ENCODE measurements at regions not wholly inside any gene's neighbourhood (a gene's known extent, or its start where the extent isn't known, plus 50 kb on each side); places are given as distances from the start of the nearest gene placed in this dataset.

DNA sequence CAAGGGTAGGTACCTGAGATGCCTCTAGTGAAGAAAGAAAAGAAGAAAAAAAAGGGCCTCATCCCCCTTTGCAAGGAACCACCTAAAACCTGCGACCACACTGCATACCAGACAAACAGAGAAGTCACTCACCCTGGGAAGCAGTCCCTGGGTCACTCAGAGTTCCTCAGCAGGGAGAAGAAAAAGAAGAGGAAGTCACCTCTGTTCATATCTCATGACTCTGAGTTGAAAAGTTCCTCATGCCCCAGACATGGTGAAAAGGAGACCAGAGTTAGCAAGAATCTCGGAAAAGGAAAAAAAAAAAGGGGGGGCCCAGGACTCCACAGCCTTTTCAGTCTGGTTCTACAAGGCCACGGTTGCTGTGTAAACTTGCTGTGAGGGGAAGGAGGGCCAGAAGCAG lies 478.4 kb upstream of the NRXN1 start:
- H3K4me1 Mint-ChIP-seq (ENCODE audit: low read depth), result no peaks in the 10 kb centered on the region

DNA sequence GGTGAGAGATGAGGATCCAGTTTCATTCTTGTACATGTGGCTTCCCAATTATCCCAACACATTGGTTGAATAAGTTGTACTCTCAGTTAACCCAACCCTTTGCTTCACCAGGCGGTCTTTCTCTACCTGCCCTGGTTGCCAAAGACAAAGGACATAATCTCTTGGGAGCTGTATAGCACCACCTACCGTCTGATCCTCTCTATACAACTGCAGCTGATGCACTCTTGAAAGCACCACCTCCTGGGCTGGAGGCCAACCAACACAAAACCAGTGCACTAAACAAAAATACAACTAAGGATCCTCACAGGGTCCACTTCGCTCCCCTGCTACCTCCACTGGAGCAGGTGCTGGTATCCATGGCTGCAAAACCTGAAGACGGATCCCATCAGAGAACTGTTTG lies 473.6 kb upstream of the NRXN1 start:
- H3K36me3 Mint-ChIP-seq (ENCODE audit: low read depth), result no peaks in the 10 kb centered on the region
- no peak overlapping the region for H3K4me3 Mint-ChIP-seq
- peaks cover 30% of the 10 kb centered on the region for H3K9me3 Mint-ChIP-seq
- DNase-seq (ENCODE audit: low spot score), result no peak
- H3K27ac Mint-ChIP-seq, result no peak overlapping the region
- H3K4me1 Mint-ChIP-seq (ENCODE audit: low read depth), result no peaks in the 10 kb centered on the region
- H3K27me3 Mint-ChIP-seq (ENCODE audit: low read depth), result no peaks in the 10 kb centered on the region

More for the DNA sequence above, 478.4 kb upstream of the NRXN1 start:
- Mint-ChIP-seq H3K4me3 (no peak overlapping the region), H3K9me3 (peaks cover 36% of the 10 kb centered on the region), H3K27me3 (ENCODE audit: low read depth) (no peaks in the 10 kb centered on the region), H3K36me3 (ENCODE audit: low read depth) (no peaks in the 10 kb centered on the region), H3K27ac (no peak overlapping the region)
- DNase-seq (ENCODE audit: low spot score), result no peak

DNA sequence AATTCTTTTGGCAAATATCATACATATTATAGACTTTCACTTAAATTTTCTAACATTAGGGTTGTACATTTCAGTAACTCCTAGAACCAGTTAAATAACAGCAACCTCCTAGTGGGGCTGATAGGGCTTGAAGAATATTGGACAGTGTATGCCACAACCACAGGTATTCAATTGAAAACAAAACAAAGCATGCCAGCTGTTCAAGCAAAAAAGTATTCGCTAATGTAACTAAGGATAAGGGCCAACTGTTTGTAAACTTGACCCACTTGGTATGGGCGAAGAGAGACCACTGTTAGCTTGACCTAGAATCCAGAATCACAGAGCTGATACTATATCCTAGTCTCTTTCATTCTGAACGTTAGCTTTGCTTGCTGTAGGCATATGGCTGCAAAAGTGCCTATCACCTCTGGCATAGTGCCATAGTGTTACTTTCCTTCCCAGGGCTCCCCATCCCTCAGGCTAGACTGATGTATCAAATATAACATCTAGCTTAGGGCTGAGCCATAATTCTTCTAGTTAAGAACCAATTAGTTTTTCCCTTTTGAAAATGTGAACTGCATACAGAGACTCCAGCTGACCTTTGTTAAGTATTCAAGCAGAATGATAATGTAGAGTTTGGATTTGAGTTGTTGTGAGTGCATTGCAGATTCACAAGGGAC lies 458.8 kb upstream of the NRXN1 start:
- Mint-ChIP-seq H3K27ac (no peak overlapping the region), H3K36me3 (ENCODE audit: low read depth) (no peaks in the 10 kb centered on the region), H3K4me3 (no peak overlapping the region), H3K4me1 (ENCODE audit: low read depth) (no peaks in the 10 kb centered on the region), H3K9me3 (peaks cover 46% of the 10 kb centered on the region), H3K27me3 (ENCODE audit: low read depth) (no peaks in the 10 kb centered on the region)
- no peak for DNase-seq (ENCODE audit: low spot score)

DNA sequence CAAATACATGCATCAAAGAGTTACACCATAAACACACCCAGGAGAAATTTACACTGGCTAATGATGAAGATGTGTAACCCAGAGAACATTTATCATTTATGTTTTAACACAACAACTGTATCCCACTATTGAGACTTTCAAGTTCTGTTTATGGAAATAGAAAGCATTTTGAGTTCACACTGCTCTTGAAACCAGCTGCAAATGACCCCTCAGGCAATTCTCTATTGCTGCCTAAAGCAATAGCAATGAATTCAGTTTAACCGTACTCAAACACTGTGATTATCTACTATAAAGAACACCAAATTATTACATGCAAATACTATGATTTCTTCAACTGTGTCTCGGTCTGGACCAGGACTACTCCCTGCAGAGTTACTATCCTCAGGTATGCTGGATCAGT lies 452.7 kb upstream of the NRXN1 start:
- Mint-ChIP-seq H3K4me1 (ENCODE audit: low read depth) (no peaks in the 10 kb centered on the region), H3K4me3 (no peak overlapping the region), H3K27me3 (ENCODE audit: low read depth) (no peaks in the 10 kb centered on the region), H3K27ac (no peak overlapping the region), H3K36me3 (ENCODE audit: low read depth) (no peaks in the 10 kb centered on the region), H3K9me3 (peaks cover 61% of the 10 kb centered on the region)
- DNase-seq (ENCODE audit: low spot score), result no peak

DNA sequence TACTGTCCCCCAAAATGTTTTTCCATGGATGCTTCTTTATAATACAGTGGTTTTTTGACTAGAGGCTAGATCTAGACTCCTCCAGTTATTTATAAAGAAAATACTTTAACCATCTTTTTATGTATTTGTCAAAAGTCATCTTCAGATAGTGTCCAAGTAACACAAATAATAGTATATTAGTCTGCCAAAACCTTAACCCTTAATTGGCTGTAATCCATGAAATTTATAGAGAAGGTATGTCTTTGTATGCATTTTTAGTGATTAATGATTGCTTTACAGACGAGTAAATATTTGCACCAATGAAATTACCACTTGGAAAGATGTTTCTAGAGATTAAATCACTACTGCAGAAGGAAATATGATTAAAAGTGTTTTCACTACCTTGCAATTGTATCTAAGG lies 451.8 kb upstream of the NRXN1 start:
- Mint-ChIP-seq H3K27ac (no peak overlapping the region), H3K9me3 (peaks cover 56% of the 10 kb centered on the region), H3K36me3 (ENCODE audit: low read depth) (no peaks in the 10 kb centered on the region), H3K4me1 (ENCODE audit: low read depth) (no peaks in the 10 kb centered on the region), H3K4me3 (no peak overlapping the region), H3K27me3 (ENCODE audit: low read depth) (no peaks in the 10 kb centered on the region)
- no peak for DNase-seq (ENCODE audit: low spot score)

DNA sequence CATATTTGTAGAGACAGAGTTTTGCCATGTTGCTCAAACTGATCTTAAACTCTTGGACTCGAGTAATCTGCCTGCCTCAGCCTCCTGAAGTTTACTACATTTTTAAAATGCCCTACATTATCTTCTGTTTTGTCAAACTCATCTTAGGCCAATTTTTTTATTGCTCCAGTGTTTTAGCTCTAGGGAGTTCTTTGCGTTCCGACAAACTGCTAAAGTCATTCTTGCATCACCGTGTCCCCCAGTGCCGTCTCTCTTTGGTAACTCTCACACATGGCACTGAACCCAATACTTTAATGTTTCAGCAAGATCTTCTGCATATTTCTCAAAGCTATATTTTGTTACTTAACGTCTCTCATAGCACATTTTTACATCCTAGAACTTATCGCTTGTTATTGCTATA lies 440.9 kb upstream of the NRXN1 start:
- Mint-ChIP-seq H3K36me3 (ENCODE audit: low read depth) (no peaks in the 10 kb centered on the region), H3K27me3 (ENCODE audit: low read depth) (no peaks in the 10 kb centered on the region), H3K4me3 (no peak overlapping the region), H3K27ac (no peak overlapping the region), H3K4me1 (ENCODE audit: low read depth) (no peaks in the 10 kb centered on the region), H3K9me3 (peaks cover 27% of the 10 kb centered on the region)
- no peak for DNase-seq (ENCODE audit: low spot score)

DNA sequence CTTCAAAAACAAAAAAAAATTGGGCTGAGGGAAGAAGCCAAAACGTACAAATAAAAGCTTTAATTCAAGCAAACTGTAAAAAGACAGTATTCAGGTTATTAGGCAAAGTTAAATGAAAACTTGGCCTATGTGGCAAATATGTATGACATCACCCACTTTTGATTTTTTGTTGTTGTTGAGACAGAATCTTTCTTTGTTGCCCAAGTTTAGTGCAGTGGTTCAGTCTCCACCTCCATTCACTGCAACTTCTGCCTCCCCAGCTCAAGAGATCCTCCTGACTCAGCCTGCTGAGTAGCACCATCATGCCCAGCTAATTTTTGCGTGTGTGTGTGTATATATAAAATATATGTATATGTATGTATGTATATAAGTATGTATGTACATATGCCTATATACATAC lies 440.4 kb upstream of the NRXN1 start:
- no peaks in the 10 kb centered on the region for H3K27me3 Mint-ChIP-seq (ENCODE audit: low read depth)
- H3K4me1 Mint-ChIP-seq (ENCODE audit: low read depth), result no peaks in the 10 kb centered on the region
- peaks cover 25% of the 10 kb centered on the region for H3K9me3 Mint-ChIP-seq
- DNase-seq (ENCODE audit: low spot score), result no peak
- no peaks in the 10 kb centered on the region for H3K36me3 Mint-ChIP-seq (ENCODE audit: low read depth)
- no peak overlapping the region for H3K4me3 Mint-ChIP-seq
- no peak overlapping the region for H3K27ac Mint-ChIP-seq

DNA sequence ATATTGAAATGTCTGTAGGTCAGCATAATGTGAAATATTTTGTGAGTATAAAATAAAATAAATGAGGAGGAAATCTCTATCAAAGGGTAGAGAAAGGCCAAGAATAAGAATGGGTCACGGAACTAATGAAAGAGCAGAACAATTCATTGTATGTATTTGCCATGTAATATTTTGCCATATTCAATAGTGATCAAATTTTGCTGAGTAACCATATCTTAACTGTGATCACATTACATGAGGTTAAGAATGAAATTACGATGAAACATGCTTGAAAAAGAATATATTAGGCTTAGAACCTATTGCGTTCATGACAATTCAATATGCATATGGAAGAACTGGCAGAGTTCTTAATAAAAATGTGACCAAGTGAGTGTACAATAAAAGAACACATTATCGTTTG lies 437.2 kb upstream of the NRXN1 start:
- no peaks in the 10 kb centered on the region for H3K4me1 Mint-ChIP-seq (ENCODE audit: low read depth)
- no peaks in the 10 kb centered on the region for H3K36me3 Mint-ChIP-seq (ENCODE audit: low read depth)
- no peak overlapping the region for H3K4me3 Mint-ChIP-seq
- H3K27ac Mint-ChIP-seq, result no peak overlapping the region
- no peaks in the 10 kb centered on the region for H3K27me3 Mint-ChIP-seq (ENCODE audit: low read depth)
- DNase-seq (ENCODE audit: low spot score), result no peak
- H3K9me3 Mint-ChIP-seq, result peaks cover 32% of the 10 kb centered on the region

DNA sequence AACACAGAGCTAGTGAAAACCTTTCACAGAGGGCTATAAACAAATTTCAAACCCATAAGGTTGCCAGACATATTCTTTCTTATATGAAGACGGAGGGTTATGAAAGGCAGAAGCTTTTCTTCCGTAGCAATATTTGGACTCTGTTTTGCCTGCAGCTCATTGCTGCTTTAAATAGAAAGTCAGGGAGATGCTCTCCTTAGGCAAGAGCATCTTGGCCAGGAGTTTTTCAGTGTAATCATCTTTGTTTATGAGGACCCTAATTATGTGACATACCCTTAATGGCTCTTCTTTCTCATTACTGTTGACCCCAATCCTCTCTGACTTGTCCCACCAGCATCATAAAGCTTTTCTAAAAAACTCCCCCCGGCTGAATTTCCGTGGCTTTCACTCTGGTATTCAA lies 433.4 kb upstream of the NRXN1 start:
- Mint-ChIP-seq H3K27me3 (ENCODE audit: low read depth) (no peaks in the 10 kb centered on the region), H3K27ac (no peak overlapping the region), H3K4me1 (ENCODE audit: low read depth) (no peaks in the 10 kb centered on the region)

DNA sequence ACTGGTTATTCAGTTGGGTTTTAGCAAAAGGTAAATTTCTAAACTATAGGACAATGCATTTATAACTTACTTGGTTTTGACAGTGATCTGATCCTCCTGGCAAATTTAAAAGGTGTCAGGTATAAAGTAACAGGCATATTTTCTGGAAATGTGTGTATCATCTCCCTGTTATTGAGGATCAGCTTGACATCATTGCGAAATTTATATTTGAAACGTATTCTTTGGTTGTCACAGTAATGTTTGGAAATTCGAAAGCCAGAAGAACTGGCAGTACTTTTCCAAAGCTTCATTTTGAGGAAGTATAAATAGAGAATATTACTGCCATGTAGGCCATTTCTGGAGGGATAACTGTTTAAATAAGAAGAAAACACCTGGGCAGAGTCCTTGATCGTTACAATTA lies 422.2 kb upstream of the NRXN1 start:
- Mint-ChIP-seq H3K27me3 (ENCODE audit: low read depth) (no peaks in the 10 kb centered on the region), H3K36me3 (ENCODE audit: low read depth) (no peaks in the 10 kb centered on the region), H3K27ac (no peak overlapping the region), H3K4me1 (ENCODE audit: low read depth) (no peaks in the 10 kb centered on the region), H3K4me3 (no peak overlapping the region), H3K9me3 (peaks cover 42% of the 10 kb centered on the region)
- DNase-seq (ENCODE audit: low spot score), result no peak

More for the DNA sequence above, 433.4 kb upstream of the NRXN1 start:
- no peaks in the 10 kb centered on the region for H3K36me3 Mint-ChIP-seq (ENCODE audit: low read depth)
- no peak for DNase-seq (ENCODE audit: low spot score)
- peaks cover 20% of the 10 kb centered on the region for H3K9me3 Mint-ChIP-seq
- H3K4me3 Mint-ChIP-seq, result no peak overlapping the region

DNA sequence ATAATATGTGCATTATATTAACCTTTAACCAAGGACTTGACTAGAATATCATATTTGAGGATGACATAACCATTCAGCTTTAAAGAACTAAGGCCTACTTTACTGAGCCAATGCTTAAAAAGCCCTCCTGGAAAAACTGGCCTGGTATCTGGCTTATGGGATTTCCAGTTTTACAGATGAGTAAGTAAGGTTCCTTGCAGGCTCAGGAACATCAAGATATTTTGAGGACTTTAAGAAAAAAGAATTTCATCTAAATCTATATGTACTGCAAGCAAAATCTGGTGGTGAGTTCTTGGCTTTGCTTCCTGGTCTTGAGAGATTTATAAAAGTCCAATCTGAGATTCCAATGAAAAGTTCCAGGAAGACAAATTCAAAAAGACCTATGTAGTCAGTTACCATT lies 417.0 kb upstream of the NRXN1 start:
- no peaks in the 10 kb centered on the region for H3K4me1 Mint-ChIP-seq (ENCODE audit: low read depth)
- H3K27me3 Mint-ChIP-seq (ENCODE audit: low read depth), result no peaks in the 10 kb centered on the region
- H3K36me3 Mint-ChIP-seq (ENCODE audit: low read depth), result no peaks in the 10 kb centered on the region
- no peak overlapping the region for H3K4me3 Mint-ChIP-seq
- DNase-seq (ENCODE audit: low spot score), result no peak
- H3K27ac Mint-ChIP-seq, result no peak overlapping the region
- H3K9me3 Mint-ChIP-seq, result peaks cover 36% of the 10 kb centered on the region

DNA sequence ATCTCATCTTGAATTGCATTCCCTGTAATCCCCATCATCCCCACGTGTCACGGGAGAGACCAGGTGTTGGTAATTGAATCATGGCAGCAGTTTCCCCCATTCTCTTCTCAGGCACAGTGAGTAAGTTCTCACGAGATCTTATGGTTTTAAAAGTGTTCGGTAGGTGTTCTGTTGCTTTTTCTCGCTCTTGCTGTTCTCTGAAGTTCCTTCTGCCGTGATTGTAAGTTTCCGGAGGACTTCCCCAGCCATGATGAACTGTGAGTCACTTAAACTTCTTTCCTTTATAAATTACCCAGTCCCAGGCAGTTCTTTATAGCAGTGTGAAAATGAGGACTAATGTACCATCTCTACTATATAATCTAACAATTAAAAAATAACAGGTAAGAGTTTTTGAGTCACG lies 409.9 kb upstream of the NRXN1 start:
- no peaks in the 10 kb centered on the region for H3K36me3 Mint-ChIP-seq (ENCODE audit: low read depth)
- no peak for DNase-seq (ENCODE audit: low spot score)
- peaks cover 24% of the 10 kb centered on the region for H3K9me3 Mint-ChIP-seq
- H3K4me1 Mint-ChIP-seq (ENCODE audit: low read depth), result no peaks in the 10 kb centered on the region
- no peaks in the 10 kb centered on the region for H3K27me3 Mint-ChIP-seq (ENCODE audit: low read depth)
- H3K4me3 Mint-ChIP-seq, result no peak overlapping the region
- H3K27ac Mint-ChIP-seq, result no peak overlapping the region

DNA sequence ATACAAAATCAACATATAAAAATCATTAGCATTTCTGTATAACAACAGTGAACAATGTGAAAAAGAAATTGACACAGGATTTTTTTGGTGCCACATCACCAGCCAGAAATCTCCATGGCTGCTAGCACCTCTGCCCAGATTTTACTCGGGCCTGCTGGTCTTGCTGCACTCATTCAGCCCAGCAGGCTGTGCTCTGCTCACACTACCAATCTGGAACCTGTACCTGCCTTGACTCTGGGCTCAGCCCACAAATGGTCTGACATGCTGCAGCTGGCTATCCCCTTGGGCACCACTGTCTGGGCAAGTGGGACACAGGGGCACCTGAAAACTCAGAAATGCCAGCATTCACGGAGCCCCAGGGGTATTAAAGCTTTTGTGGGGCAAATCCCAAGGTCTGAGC lies 392.5 kb upstream of the NRXN1 start:
- no peaks in the 10 kb centered on the region for H3K27me3 Mint-ChIP-seq (ENCODE audit: low read depth)
- no peaks in the 10 kb centered on the region for H3K4me1 Mint-ChIP-seq (ENCODE audit: low read depth)
- H3K4me3 Mint-ChIP-seq, result no peak overlapping the region
- no peaks in the 10 kb centered on the region for H3K36me3 Mint-ChIP-seq (ENCODE audit: low read depth)
- H3K9me3 Mint-ChIP-seq, result peaks cover 42% of the 10 kb centered on the region
- no peak for DNase-seq (ENCODE audit: low spot score)
- H3K27ac Mint-ChIP-seq, result no peak overlapping the region

DNA sequence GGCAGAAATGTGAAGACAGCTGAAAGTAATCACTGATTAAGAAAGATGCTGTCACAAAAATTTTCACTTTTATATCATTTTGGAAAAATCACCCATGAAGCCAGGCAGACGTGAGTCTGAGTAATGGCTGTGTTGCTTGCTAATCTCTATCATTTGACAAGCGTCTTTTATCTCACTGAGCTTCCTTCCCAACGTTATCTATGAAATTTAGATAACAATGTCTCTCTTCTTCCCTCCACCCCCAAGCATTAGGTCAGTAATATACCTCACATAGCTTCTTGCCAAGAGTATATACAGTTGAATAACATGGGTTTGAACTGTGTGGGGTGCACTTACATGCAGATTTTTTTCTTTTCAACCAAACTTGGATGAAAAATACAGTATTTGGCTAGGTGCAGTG lies 388.6 kb upstream of the NRXN1 start:
- no peaks in the 10 kb centered on the region for H3K4me1 Mint-ChIP-seq (ENCODE audit: low read depth)
- no peaks in the 10 kb centered on the region for H3K36me3 Mint-ChIP-seq (ENCODE audit: low read depth)
- no peak overlapping the region for H3K4me3 Mint-ChIP-seq
- no peaks in the 10 kb centered on the region for H3K27me3 Mint-ChIP-seq (ENCODE audit: low read depth)
- DNase-seq (ENCODE audit: low spot score), result no peak
- H3K27ac Mint-ChIP-seq, result no peak overlapping the region
- H3K9me3 Mint-ChIP-seq, result peaks cover 25% of the 10 kb centered on the region

DNA sequence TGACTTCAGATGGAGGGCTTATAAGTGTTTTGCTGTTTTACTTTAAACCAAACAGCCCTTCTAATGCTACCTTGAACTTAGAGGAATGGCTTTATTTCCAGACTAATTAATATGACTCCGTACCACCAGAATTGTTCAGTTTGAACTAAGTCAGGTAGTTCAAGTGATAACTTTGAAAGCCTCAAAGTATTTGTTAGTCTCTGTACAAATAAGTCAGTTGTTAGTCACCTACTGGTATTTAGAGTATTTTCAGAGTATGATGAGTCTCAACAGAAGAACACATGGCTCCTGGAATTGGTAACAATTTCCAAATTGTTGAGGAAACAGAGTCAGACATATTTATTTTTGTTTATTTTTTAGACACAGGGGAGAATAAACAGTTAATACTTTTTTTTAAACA lies 381.8 kb upstream of the NRXN1 start:
- H3K27me3 Mint-ChIP-seq (ENCODE audit: low read depth), result no peaks in the 10 kb centered on the region
- H3K9me3 Mint-ChIP-seq, result peaks cover 22% of the 10 kb centered on the region
- H3K36me3 Mint-ChIP-seq (ENCODE audit: low read depth), result no peaks in the 10 kb centered on the region
- no peaks in the 10 kb centered on the region for H3K4me1 Mint-ChIP-seq (ENCODE audit: low read depth)
- H3K4me3 Mint-ChIP-seq, result no peak overlapping the region
- DNase-seq (ENCODE audit: low spot score), result no peak
- no peak overlapping the region for H3K27ac Mint-ChIP-seq
